ENCODE measurements at regions not wholly inside any gene's neighbourhood (a gene's known extent, or its start where the extent isn't known, plus 50 kb on each side); places are given as distances from the start of the nearest gene placed in this dataset.

GRCh38 chr6:20025681-20026080, 186.6 kb downstream of the MBOAT1 start:
- DNase-seq: no peak

DNA sequence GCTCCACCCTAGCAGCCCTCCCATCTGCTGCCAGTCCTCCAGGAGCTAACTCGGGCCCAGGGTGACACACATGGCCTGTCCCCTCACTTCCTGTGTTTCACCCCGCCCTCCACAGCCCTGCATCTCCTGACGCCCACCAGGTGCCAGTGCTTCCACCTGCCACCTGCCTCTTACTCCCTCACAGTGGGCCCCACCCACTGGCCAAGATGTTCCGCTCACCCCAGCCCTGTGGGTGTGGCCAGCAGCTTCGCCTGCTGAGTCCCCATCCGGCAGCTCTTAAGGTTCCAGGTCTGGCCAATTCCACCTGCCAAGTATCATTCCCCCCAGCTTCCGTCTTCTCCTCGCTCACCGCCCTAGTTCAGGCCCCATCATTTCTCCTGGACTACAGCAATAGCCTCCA, 184.1 kb downstream of the MBOAT1 start:
- DNase-seq: no peak

DNA sequence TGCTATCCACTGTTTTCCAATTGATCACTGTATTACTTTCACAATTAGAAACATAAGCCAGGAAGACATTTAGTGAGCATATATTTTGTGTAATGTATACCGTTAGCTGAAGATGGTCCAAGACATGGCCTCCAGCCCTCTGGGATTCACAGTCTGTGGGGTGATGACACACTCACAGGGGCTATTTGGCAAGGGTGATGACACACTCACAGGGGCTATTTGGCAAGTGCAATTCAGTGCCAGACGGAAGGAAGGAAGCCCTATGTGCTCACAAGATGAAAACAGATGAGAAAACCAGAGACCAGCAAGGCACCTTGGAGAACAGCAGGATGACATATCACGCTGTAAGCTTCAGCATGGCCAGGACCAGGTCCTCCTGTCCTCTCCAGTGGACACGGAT, 183.7 kb downstream of the MBOAT1 start:
- DNase-seq: no peak

DNA sequence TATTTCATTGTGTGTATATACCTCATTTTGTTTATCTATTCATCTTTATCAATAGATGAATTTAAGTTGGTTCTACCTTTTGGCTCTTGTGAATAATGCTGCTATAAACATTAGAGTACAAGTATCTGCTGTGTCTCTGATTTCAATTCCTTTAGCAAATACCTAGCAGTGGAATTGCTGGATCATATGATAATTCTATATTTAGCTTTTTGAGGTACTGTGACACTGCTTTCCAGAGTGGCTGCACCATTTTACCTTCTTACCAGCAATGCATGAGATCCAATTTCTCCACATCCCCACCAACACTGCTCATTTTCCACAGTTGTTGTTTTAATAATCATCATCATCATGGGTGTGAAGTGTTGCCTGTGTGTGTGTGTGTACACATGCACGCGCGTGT, 182.3 kb downstream of the MBOAT1 start:
- no peak for DNase-seq

GRCh38 chr6:20031342-20031741, 180.9 kb downstream of the MBOAT1 start:
- DNase-seq: no peak

GRCh38 chr6:20033697-20034407, 178.4 kb downstream of the MBOAT1 start:
- DNase-seq: no peak

- DNase-seq: no peak
These were observed 177.9 kb downstream of the MBOAT1 start for GRCh38 chr6:20034408-20034769.

DNA sequence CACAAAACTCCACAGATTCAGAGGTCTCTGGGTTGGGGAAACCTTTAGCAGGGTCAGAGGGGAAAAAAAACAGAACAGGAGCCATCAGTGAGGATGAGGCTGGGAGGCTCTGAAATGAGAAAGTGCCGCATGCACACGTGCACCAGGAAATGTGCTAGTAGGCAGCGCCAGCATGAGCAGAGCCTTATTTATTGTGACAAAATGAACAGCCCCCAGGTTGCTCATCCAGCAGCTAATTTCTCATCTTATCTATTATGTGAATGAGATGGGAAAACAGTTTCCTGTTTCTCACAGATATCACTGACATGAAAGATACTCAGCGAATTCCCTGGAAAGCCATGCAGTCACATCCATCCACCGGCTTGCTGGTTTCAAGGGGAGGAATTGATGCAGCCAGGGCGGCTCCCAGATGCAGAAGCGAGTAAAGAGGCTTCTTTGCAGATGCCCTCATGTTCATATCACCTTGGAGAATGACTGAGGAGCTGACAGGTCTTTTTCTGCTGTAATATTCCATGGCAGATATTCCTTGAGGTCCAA, 176.1 kb downstream of the MBOAT1 start:
- no peak for DNase-seq

GRCh38 chr6:20038410-20039204, 173.7 kb downstream of the MBOAT1 start:
- no peak for DNase-seq

DNA sequence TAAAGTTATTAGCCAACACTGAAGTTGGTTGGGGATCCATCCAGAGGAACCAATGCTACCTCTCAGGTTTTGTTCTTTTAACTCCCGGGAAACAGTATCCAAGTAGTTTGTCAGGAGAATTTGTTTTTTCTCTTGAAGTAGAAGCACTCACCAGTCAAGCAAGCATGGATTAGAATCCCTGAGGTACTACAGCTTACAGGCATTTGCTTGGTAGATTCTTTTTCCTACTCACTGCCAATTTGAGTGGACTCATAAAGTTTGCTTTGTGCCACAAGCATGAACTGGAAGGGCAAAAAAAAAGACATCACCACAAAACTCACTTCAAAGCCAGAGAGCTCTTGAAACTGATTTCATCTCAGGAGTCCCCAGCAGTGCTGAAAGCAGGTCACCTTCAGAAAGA, 167.4 kb downstream of the MBOAT1 start:
- no peak for DNase-seq
